ENCODE measurements at regions not wholly inside any gene's neighbourhood (a gene's known extent, or its start where the extent isn't known, plus 50 kb on each side); places are given as distances from the start of the nearest gene placed in this dataset.

GRCh38 chr12:67096533-67097318, 172.4 kb upstream of the CAND1 start:
- no peak for TF ChIP-seq EZH2 (IDR thresholded peaks at IDR 0.05; ENCODE audit: low read length)
- TF ChIP-seq, protein P1, sequence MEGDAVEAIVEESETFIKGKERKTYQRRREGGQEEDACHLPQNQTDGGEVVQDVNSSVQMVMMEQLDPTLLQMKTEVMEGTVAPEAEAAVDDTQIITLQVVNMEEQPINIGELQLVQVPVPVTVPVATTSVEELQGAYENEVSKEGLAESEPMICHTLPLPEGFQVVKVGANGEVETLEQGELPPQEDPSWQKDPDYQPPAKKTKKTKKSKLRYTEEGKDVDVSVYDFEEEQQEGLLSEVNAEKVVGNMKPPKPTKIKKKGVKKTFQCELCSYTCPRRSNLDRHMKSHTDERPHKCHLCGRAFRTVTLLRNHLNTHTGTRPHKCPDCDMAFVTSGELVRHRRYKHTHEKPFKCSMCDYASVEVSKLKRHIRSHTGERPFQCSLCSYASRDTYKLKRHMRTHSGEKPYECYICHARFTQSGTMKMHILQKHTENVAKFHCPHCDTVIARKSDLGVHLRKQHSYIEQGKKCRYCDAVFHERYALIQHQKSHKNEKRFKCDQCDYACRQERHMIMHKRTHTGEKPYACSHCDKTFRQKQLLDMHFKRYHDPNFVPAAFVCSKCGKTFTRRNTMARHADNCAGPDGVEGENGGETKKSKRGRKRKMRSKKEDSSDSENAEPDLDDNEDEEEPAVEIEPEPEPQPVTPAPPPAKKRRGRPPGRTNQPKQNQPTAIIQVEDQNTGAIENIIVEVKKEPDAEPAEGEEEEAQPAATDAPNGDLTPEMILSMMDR (optimal IDR thresholded peaks at IDR 0.05 in 1 of 3, IDR thresholded peaks at IDR 0.05 in 1 of 3, conservative IDR thresholded peaks at IDR 0.05 in 1 of 3; ENCODE audit: extremely low read depth in 1 of 3, insufficient read depth in 2 of 3, low read length in 3 of 3) = no peak

Measured in keratinocyte (primary cell).